Neural progenitor cell (in vitro differentiated cells): ENCODE measurements at regions not wholly inside any gene's neighbourhood (a gene's known extent, or its start where the extent isn't known, plus 50 kb on each side); places are given as distances from the start of the nearest gene placed in this dataset.

ENCODE experiments used
- DNase-seq: peaks from one replicate; pipeline ENCODE4 v3.0.0-alpha.2; 2016; ENCODE audit warnings: low spot score
- H2AFZ ChIP-seq: fragments of 200-600 bp; sonication (generic); replicated peaks from 2 replicates; pipeline ENCODE4 v1.6.1; 2016; ENCODE audit warnings: antibody characterized with exemption
- H3F3A ChIP-seq: fragments of 200-600 bp; sonication (generic); 2 replicates; pipeline ENCODE4 v1.6.1; 2016; ENCODE audit warnings: antibody characterized with exemption, low read depth
- H3K27ac ChIP-seq: fragments of 200-600 bp; sonication (generic); 2 replicates; pipeline ENCODE4 v1.5.1; 2016; ENCODE audit warnings: mild to moderate bottlenecking
- H3K27me3 ChIP-seq: fragments of 200-600 bp; sonication (generic); 2 replicates; pipeline ENCODE4 v1.6.1; 2016; ENCODE audit warnings: mild to moderate bottlenecking, moderate library complexity
- H3K36me3 ChIP-seq: fragments of 200-600 bp; sonication (generic); 2 replicates; pipeline ENCODE4 v1.5.1; 2016
- H3K4me1 ChIP-seq: fragments of 200-600 bp; sonication (generic); 2 replicates; pipeline ENCODE4 v1.6.1; 2016; ENCODE audit warnings: mixed run types
- H3K4me2 ChIP-seq: fragments of 200-600 bp; sonication (generic); 2 replicates; pipeline ENCODE4 v1.6.1; 2016
- H3K4me3 ChIP-seq: fragments of 200-600 bp; sonication (generic); 2 replicates; pipeline ENCODE4 v1.5.1; 2016
- H3K79me2 ChIP-seq: fragments of 200-600 bp; sonication (generic); 2 replicates; pipeline ENCODE4 v1.6.1; 2016; ENCODE audit warnings: low read depth
- H3K9ac ChIP-seq: fragments of 200-600 bp; sonication (generic); 2 replicates; pipeline ENCODE4 v1.6.1; 2016
- H3K9me3 ChIP-seq: fragments of 200-600 bp; sonication (generic); 2 replicates; pipeline ENCODE4 v1.5.1; 2016; ENCODE audit warnings: low read depth
- H4K20me1 ChIP-seq: fragments of 200-600 bp; sonication (generic); 2 replicates; pipeline ENCODE4 v1.6.1; 2016; ENCODE audit warnings: low read depth
- H3K27ac Mint-ChIP-seq: 3 replicates; pipeline ENCODE4 v1.8.0; 2021; ENCODE audit warnings: mixed read lengths
- H3K27me3 Mint-ChIP-seq: 2 replicates; pipeline ENCODE4 v1.8.0; 2022; ENCODE audit warnings: low read depth, mild to moderate bottlenecking, inconsistent platforms, moderate library complexity, mixed read lengths; ENCODE audit not compliant: insufficient read depth
- H3K36me3 Mint-ChIP-seq: 3 replicates; pipeline ENCODE4 v1.8.0; 2021; ENCODE audit warnings: mixed read lengths
- H3K4me1 Mint-ChIP-seq: 3 replicates; pipeline ENCODE4 v1.8.0; 2021; ENCODE audit warnings: mixed read lengths
- H3K4me3 Mint-ChIP-seq: 3 replicates; pipeline ENCODE4 v1.8.0; 2021; ENCODE audit warnings: mild to moderate bottlenecking, moderate library complexity, mixed read lengths
- H3K9me3 Mint-ChIP-seq: 3 replicates; pipeline ENCODE4 v1.8.0; 2020; ENCODE audit warnings: mixed read lengths
- EZH2 ChIP-seq: fragments of 200-600 bp; sonication (generic); IDR thresholded peaks from 2 replicates; pipeline ENCODE4 v1.6.1; 2017; ENCODE audit warnings: antibody characterized with exemption, mild to moderate bottlenecking, moderate library complexity
- EZH2phosphoT487 ChIP-seq: fragments of 200-600 bp; sonication (generic); IDR thresholded peaks from 2 replicates; pipeline ENCODE4 v1.6.1; 2017; ENCODE audit warnings: antibody characterized with exemption
- TF ChIP-seq, protein P1 (sequence below): fragments of 200-600 bp; sonication (generic); IDR thresholded peaks from 2 replicates; pipeline ENCODE4 v1.5.1; 2017; ENCODE audit warnings: antibody characterized with exemption, mild to moderate bottlenecking

DNA sequence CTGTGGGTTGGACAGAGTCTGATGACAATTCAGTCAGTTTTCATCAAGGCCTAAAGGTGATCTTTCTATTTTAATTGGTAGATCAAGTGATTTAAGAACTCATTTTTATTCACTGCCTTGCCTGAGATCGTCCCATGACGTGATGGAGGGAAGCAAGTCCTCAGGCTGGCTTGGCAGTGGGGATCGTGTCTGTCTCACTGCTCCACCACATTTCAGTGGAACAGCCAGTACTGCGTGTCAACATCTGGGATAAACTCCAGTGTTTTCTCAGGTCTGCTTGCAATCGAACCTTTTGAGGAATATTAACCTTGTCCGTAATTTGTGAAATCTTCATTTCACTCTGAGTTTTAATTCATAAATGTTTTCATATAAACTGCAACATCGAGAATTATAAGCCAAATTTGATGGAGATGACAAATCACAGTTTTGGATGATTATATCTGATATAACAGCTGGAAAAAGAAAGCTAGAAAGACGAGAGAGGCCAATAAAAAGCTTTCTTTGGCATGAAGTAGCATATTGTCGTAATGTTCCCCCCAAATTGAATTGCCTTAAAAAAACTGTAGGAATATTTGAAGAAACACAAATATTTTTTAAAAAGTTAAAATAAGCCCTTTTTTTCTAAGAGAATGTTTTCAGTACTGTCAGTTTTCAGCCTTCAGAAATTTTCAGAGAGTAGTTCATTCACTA is 414.7 kb upstream of the SPRED2 start:
- Histone ChIP-seq H3K27ac (no peak overlapping the region), H2AFZ (no peak overlapping the region), H3K79me2 (no peaks in the 10 kb centered on the region), H3K27me3 (no peaks in the 10 kb centered on the region), H3F3A (no peaks in the 10 kb centered on the region), H4K20me1 (no peaks in the 10 kb centered on the region), H3K9ac (no peak overlapping the region), H3K4me1 (no peaks in the 10 kb centered on the region), H3K36me3 (no peaks in the 10 kb centered on the region), H3K4me2 (no peak overlapping the region), H3K4me3 (no peak overlapping the region), H3K9me3 (no peaks in the 10 kb centered on the region)
- no peak for DNase-seq
- Mint-ChIP-seq H3K4me1 (peaks cover 4% of the 10 kb centered on the region), H3K9me3 (peaks cover 3% of the 10 kb centered on the region), H3K4me3 (no peak overlapping the region), H3K27ac (no peak overlapping the region), H3K27me3 (peaks cover 2% of the 10 kb centered on the region), H3K36me3 (no peaks in the 10 kb centered on the region)
- no peak for TF ChIP-seq EZH2phosphoT487
- no peak for TF ChIP-seq EZH2
- TF ChIP-seq, protein P1, sequence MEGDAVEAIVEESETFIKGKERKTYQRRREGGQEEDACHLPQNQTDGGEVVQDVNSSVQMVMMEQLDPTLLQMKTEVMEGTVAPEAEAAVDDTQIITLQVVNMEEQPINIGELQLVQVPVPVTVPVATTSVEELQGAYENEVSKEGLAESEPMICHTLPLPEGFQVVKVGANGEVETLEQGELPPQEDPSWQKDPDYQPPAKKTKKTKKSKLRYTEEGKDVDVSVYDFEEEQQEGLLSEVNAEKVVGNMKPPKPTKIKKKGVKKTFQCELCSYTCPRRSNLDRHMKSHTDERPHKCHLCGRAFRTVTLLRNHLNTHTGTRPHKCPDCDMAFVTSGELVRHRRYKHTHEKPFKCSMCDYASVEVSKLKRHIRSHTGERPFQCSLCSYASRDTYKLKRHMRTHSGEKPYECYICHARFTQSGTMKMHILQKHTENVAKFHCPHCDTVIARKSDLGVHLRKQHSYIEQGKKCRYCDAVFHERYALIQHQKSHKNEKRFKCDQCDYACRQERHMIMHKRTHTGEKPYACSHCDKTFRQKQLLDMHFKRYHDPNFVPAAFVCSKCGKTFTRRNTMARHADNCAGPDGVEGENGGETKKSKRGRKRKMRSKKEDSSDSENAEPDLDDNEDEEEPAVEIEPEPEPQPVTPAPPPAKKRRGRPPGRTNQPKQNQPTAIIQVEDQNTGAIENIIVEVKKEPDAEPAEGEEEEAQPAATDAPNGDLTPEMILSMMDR = no peak

DNA sequence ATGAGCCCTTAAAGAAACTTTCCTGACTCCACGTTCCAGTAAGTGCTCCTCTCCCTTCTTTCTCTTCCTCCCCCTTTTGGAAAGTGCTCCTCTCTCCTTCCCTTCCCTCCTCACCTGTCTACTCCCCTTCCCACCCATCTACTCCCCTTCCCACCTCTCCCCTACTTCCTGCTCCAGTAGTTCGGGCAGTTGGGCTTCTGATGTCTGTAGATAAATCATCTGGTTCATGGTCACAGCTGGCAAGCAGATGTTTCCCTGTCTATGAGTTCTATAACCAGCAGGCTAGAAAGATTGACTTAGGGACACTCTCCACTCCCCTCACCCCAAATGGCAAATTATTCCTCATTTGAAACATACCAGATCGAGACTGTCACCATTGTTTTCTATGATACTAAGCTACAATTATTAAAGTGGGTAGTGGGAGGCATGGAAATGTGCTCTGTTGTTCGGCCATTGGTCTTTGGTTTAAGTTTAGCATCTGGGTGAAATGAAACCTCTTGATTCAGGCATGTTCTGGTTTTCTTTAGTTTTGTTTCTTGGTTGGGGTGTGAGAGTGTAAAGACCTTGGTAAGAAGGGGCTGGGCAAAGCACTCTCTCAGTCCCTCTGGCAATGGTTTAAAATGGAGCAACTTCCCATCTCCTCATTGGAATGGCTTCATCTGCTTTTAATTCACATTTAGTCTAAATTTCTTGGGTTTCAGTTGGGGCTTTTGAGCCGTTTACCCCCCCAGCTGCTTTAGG is 413.2 kb upstream of the SPRED2 start:
- Histone ChIP-seq H3F3A (no peaks in the 10 kb centered on the region), H2AFZ (no peak overlapping the region), H3K36me3 (no peaks in the 10 kb centered on the region), H3K4me2 (no peak overlapping the region), H3K9me3 (no peaks in the 10 kb centered on the region), H3K4me1 (no peaks in the 10 kb centered on the region), H3K27me3 (no peaks in the 10 kb centered on the region), H3K27ac (no peak overlapping the region), H3K9ac (no peak overlapping the region), H4K20me1 (no peaks in the 10 kb centered on the region), H3K4me3 (no peak overlapping the region), H3K79me2 (no peaks in the 10 kb centered on the region)
- no peak overlapping the region for H3K27ac Mint-ChIP-seq
- peaks cover 11% of the 10 kb centered on the region for H3K9me3 Mint-ChIP-seq
- DNase-seq = no peak
- H3K27me3 Mint-ChIP-seq = peaks cover 7% of the 10 kb centered on the region
- no peak overlapping the region for H3K4me3 Mint-ChIP-seq
- TF ChIP-seq EZH2phosphoT487 (no peak), EZH2 (no peak)
- TF ChIP-seq, protein P1 = no peak
- peaks cover 5% of the 10 kb centered on the region for H3K36me3 Mint-ChIP-seq
- peaks cover 4% of the 10 kb centered on the region for H3K4me1 Mint-ChIP-seq

DNA sequence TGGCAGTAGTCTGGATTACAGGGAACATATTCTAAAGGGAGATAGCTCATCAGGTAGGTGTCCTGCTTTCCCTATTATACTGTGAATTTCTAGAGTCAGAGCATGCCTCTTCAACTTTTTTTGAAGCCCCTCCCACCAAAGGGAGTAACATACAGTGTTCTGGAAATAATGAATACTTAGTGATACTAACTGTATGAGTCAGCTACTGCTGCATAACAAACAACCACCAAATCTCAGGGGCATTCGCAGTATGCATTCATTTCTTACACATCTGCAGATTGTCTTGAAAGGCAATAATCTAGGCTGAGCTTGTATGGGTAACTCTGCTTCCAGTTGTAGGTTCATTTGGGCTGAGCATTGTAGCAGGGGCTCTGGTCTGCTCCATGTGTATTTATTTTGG is 409.7 kb upstream of the SPRED2 start:
- no peak overlapping the region for H3K4me2 ChIP-seq
- DNase-seq = no peak
- no peaks in the 10 kb centered on the region for H4K20me1 ChIP-seq
- H3K27me3 ChIP-seq = no peaks in the 10 kb centered on the region
- Mint-ChIP-seq H3K27ac (no peak overlapping the region), H3K4me3 (no peak overlapping the region), H3K9me3 (peaks cover 11% of the 10 kb centered on the region), H3K36me3 (peaks cover 5% of the 10 kb centered on the region), H3K4me1 (peaks cover 4% of the 10 kb centered on the region), H3K27me3 (peaks cover 7% of the 10 kb centered on the region)
- H3K9me3 ChIP-seq = no peaks in the 10 kb centered on the region
- no peak overlapping the region for H3K27ac ChIP-seq
- H3K4me3 ChIP-seq = no peak overlapping the region
- H3K79me2 ChIP-seq = no peaks in the 10 kb centered on the region
- no peaks in the 10 kb centered on the region for H3K36me3 ChIP-seq
- TF ChIP-seq EZH2phosphoT487 = no peak
- no peak for TF ChIP-seq EZH2
- TF ChIP-seq, protein P1 = no peak
- H2AFZ ChIP-seq = no peak overlapping the region
- no peaks in the 10 kb centered on the region for H3F3A ChIP-seq
- H3K9ac ChIP-seq = no peak overlapping the region
- H3K4me1 ChIP-seq = no peaks in the 10 kb centered on the region
